Natural killer cell (primary cell): ENCODE measurements at regions not wholly inside any gene's neighbourhood (a gene's known extent, or its start where the extent isn't known, plus 50 kb on each side); places are given as distances from the start of the nearest gene placed in this dataset.
"Not testable (repeated sequence)": the region's sequence is repeated elsewhere in the genome, so short reads cannot be mapped to it uniquely, and the experiment has no call there.

ENCODE experiments used
- ATAC-seq, 3 donors: fragments of 150-1000 bp in 2 of 3; fragments of 200-7000 bp in 1 of 3; cut with Tn5 transposase; 1 replicate in 1 of 3; 2 replicates in 2 of 3; pipeline ENCODE4 v1.10.0; 2021; ENCODE audit warnings: mild to moderate bottlenecking in 2 of 3, moderate library complexity in 2 of 3
- DNase-seq, 2 donors: peaks; one replicate each; pipeline versions ENCODE4 v3.0.0 to v3.0.0-alpha.2; 2013 to 2021; ENCODE audit warnings: mixed read lengths in 1 of 2
- H3K27ac ChIP-seq: one replicate; pipeline ENCODE4 v1.5.1; 2013; ENCODE audit warnings: mild to moderate bottlenecking, low read length
- H3K27me3 ChIP-seq: one replicate; pipeline ENCODE4 v1.6.1; 2013; ENCODE audit warnings: low read length; ENCODE audit not compliant: control insufficient read depth, insufficient read depth
- H3K36me3 ChIP-seq: one replicate; pipeline ENCODE4 v1.6.1; 2013; ENCODE audit warnings: low read length; ENCODE audit not compliant: control insufficient read depth, insufficient read depth
- H3K4me1 ChIP-seq: one replicate; pipeline ENCODE4 v1.6.1; 2013; ENCODE audit warnings: low read length; ENCODE audit not compliant: control insufficient read depth, insufficient read depth
- H3K4me3 ChIP-seq: one replicate; pipeline ENCODE4 v1.5.1; 2013; ENCODE audit warnings: low read length
- H3K9me3 ChIP-seq: one replicate; pipeline ENCODE4 v1.6.1; 2013; ENCODE audit warnings: low read length; ENCODE audit not compliant: control insufficient read depth, insufficient read depth
- H3K27ac Mint-ChIP-seq, 2 donors: one replicate each; pipeline ENCODE4 v1.8.0; 2022; ENCODE audit warnings: mild to moderate bottlenecking in 2 of 2, mixed read lengths in 2 of 2, moderate library complexity in 1 of 2
- H3K27me3 Mint-ChIP-seq, 2 donors: one replicate each; pipeline ENCODE4 v1.8.0; 2022; ENCODE audit warnings: low read depth in 2 of 2, mixed read lengths in 2 of 2
- H3K36me3 Mint-ChIP-seq: one replicate; pipeline ENCODE4 v1.8.0; 2022; ENCODE audit warnings: mixed read lengths
- H3K4me1 Mint-ChIP-seq, 2 donors: one replicate each; pipeline ENCODE4 v1.8.0; 2022; ENCODE audit warnings: mixed read lengths in 2 of 2
- H3K4me3 Mint-ChIP-seq: one replicate; pipeline ENCODE4 v1.8.0; 2022; ENCODE audit warnings: mild to moderate bottlenecking, moderate library complexity, mixed read lengths
- H3K9me3 Mint-ChIP-seq, 2 donors: one replicate each; pipeline ENCODE4 v1.8.0; 2022; ENCODE audit warnings: mixed read lengths in 2 of 2
- CTCF ChIP-seq: fragments of 200-600 bp; IDR thresholded peaks from one replicate; pipeline ENCODE4 v1.8.0; 2022; ENCODE audit warnings: antibody characterized with exemption
- WGBS: methylation state at CpG from one replicate; pipeline ENCODE4 v1.1.7; 2013; ENCODE audit warnings: missing lambda C conversion rate; ENCODE audit not compliant: insufficient coverage; 5-methylcytosine and 5-hydroxymethylcytosine counted together
- intact Hi-C: fragments of 100-400 bp; cut with micrococcal nuclease; formaldehyde crosslinking; loops from one replicate; pipeline ENCODE4 v1.14.2; 2022

- DNase-seq (no peak), ATAC-seq (no peak)
- Histone ChIP-seq H3K4me3 (no peak overlapping the region), H3K36me3 (no peaks in the 10 kb centered on the region), H3K27me3 (no peaks in the 10 kb centered on the region), H3K27ac (no peak overlapping the region), H3K4me1 (no peaks in the 10 kb centered on the region), H3K9me3 (no peaks in the 10 kb centered on the region)
- intact Hi-C loops: no loop called here
- no peak for TF ChIP-seq CTCF
- H3K36me3 Mint-ChIP-seq: no peaks in the 10 kb centered on the region
- no peaks in the 10 kb centered on the region for H3K9me3 Mint-ChIP-seq
- no peak overlapping the region for H3K4me3 Mint-ChIP-seq
- WGBS: 93% methylated on average over 20 of the region's 20 CpGs
- H3K4me1 Mint-ChIP-seq: no peaks in the 10 kb centered on the region
- H3K27ac Mint-ChIP-seq: no peak overlapping the region
- no peaks in the 10 kb centered on the region for H3K27me3 Mint-ChIP-seq
Observed at GRCh38 chr5:50921366-50922133, 255.1 kb downstream of the PARP8 start.

- H3K9me3 ChIP-seq, H3K27ac ChIP-seq, H3K4me1 ChIP-seq, H3K4me3 Mint-ChIP-seq, H3K27me3 ChIP-seq, H3K27me3 Mint-ChIP-seq, H3K4me3 ChIP-seq, H3K36me3 Mint-ChIP-seq, H3K4me1 Mint-ChIP-seq, H3K36me3 ChIP-seq, intact Hi-C loops, H3K9me3 Mint-ChIP-seq, H3K27ac Mint-ChIP-seq: not testable (repeated sequence)
- ATAC-seq: peak; percentile 55 to 66 (median 63)
- TF ChIP-seq CTCF: peak; percentile 20
- 87% methylated on average over 37 of the region's 37 CpGs for WGBS
- peak in 1 of 2 donors; percentile 6 for DNase-seq
Observed at GRCh38 chr5:50922134-50922941, 255.9 kb downstream of the PARP8 start.

GRCh38 chr5:50922942-50923767, 256.7 kb downstream of the PARP8 start:
- no peak overlapping the region for H3K4me3 Mint-ChIP-seq
- H3K36me3 Mint-ChIP-seq: no peaks in the 10 kb centered on the region
- H3K4me1 Mint-ChIP-seq: no peaks in the 10 kb centered on the region

More at GRCh38 chr5:50922942-50923767, 256.7 kb downstream of the PARP8 start:
- TF ChIP-seq CTCF: peak; percentile 6
- no peak overlapping the region for H3K27ac ChIP-seq
- no peaks in the 10 kb centered on the region for H3K27me3 ChIP-seq
- intact Hi-C loops: no loop called here
- ATAC-seq (no peak), DNase-seq (no peak)
- Mint-ChIP-seq H3K27me3 (no peaks in the 10 kb centered on the region), H3K9me3 (peaks cover 0 to 2% of the 10 kb centered on the region in 2 donors), H3K27ac (no peak overlapping the region)
- 93% methylated on average over 34 of the region's 34 CpGs for WGBS
- no peak overlapping the region for H3K4me3 ChIP-seq
- no peaks in the 10 kb centered on the region for H3K9me3 ChIP-seq
- no peaks in the 10 kb centered on the region for H3K4me1 ChIP-seq
- no peaks in the 10 kb centered on the region for H3K36me3 ChIP-seq
